Stimulated activated naive CD8-positive, alpha-beta T cell treated with anti-CD3 and anti-CD28 coated beads, Interleukin-15, Interleukin-2, amounts not matched to agents 100 U/mL and 50 U/mL, for 24 hours (primary cell): ENCODE measurements at regions not wholly inside any gene's neighbourhood (a gene's known extent, or its start where the extent isn't known, plus 50 kb on each side); places are given as distances from the start of the nearest gene placed in this dataset.
A peak's percentile ranks its signal among the peaks of the same experiment; 100 is the strongest.

Experiments
- ATAC-seq: fragments of 150-1000 bp; cut with Tn5 transposase; one replicate; pipeline ENCODE4 v1.10.0; 2021
- DNase-seq: peaks from one replicate; pipeline ENCODE4 v3.0.0; 2021

DNA sequence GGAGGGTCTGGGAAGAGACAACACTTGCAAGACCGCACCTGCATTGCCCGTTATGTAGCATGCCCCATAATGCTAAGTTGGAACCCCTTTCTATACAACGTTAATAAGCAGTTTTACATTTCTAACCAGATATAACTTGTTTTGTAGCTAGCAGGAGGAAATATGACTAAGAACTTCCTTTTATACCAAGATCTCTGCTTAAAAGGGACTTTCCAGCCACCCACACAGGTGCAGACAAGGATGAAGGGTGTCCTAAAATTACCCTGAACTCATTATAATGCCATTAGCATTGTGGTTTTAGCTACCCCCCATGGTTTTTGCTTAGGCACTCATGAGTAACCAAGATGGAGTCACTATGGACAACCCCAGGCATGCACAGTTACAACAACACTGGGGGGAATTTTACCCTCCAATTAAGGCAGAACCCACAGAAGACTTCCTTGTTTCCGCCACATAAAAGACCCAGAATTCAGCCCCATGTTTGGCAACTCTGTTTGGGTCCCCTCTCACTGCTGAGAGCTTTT, 362.8 kb downstream of the CBLN2 start:
- peak; percentile 86 for ATAC-seq
- DNase-seq: peak; percentile 5

DNA sequence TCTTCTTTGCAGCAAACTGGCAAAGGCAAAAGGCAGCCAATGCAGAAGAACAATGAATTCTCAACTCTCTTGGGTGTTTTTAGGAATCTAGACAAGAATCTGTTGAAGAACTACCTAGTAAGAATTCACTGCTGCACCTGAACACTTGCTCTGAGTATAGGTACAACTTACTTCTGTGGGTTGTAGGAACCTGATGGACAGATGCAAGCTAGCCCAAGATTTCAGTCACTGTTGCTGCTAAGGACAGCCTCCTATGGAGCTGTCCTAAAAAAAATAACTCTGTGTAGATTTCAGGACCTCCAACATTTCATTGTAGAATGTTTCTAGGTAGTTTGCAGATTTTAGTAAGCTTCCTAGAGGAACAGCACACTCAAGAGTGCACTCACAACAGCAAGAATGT, 363.5 kb downstream of the CBLN2 start:
- no peak for DNase-seq
- no peak for ATAC-seq

GRCh38 chr18:72174972-72175649, 369.0 kb downstream of the CBLN2 start:
- DNase-seq (no peak), ATAC-seq (no peak)

GRCh38 chr18:72171596-72171995, 372.5 kb downstream of the CBLN2 start:
- ATAC-seq (no peak), DNase-seq (no peak)

GRCh38 chr18:72161691-72162090, 382.5 kb downstream of the CBLN2 start:
- ATAC-seq (no peak), DNase-seq (no peak)

DNA sequence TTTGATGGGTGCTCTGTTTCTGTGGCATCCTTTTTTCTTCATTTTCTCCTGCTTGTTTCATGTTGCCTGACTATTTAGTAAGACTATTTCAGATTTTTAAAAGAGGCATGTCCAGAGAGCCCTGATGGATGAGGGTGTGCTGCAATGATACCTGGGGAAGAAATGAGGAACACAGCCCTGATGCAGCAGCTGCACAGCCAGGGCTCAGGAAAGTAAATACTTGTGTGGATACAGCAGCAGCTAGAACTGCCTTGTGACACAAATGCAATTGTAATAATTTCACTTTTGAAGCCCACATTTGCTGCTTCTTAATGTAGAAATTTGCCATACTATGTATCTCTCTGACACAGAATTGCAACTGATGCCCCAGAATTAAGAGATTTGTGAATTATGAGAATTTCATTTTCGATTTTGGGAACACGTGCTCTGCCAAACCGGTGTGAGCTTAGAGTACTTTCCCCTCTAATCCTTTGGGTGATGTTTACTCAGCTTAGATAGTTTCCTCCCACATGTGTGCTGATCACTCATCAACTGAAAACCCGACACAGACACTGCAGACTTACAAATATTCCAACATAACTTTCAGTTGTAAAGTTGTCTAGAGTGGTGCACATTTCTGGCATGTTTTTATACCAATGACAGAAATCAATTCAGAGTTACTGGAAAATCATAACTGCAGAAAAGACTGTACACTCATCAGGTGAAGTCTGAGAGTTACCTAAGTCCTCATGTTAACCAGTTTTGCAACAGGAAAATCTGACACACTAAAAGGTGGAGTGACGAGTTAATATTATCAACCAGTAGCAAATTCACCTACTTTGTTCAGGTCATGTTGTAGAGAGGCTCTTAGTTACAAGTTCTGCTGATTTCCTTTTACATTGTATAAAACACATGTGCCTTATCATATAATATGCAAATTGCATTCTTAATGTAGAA, 383.4 kb downstream of the CBLN2 start:
- no peak for ATAC-seq
- DNase-seq: no peak

- DNase-seq (no peak), ATAC-seq (no peak)
Observed at GRCh38 chr18:72155327-72155726, 388.8 kb downstream of the CBLN2 start.

GRCh38 chr18:72154926-72155325, 389.2 kb downstream of the CBLN2 start:
- no peak for ATAC-seq
- DNase-seq: no peak

DNA sequence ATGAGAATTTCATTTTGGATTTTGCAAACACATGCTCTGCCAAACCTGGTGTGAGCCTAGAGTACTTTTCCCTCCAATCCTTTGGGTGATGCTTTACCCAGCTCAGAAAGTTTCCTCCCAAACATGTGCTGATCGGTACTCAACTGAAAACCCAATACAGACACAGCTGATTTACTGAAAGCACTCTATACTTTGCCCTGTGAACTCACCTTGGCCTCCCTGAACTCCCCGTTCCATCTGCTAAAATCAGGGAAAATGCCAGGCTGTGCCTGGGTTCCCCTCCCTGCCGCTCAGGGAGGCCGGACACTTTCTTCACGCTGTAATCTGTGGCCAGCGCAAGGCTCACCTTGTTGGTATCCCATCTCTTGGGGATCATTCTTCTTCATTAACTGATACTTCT, 391.2 kb downstream of the CBLN2 start:
- ATAC-seq (no peak), DNase-seq (no peak)

DNA sequence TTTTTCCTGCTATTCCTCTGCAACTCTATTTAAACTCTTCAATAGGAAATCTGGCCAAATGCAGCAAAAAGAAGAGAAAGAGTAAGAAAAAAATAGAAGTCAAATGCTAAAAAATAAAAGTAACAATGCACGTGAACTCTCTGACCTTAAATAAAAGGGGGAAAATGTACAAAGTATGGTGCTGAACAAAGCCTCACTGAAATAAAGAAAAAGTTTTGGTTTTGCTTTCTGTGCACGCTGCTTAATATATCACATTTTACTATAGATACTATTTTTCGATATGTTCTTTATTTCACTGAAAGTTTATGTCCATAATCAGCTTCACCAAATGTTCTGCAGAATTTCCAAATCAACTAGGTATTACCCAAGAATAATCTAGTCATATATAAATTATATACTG, 396.3 kb downstream of the CBLN2 start:
- DNase-seq: no peak
- ATAC-seq: no peak

GRCh38 chr18:72140007-72140406, 404.1 kb downstream of the CBLN2 start:
- ATAC-seq (no peak), DNase-seq (no peak)

DNA sequence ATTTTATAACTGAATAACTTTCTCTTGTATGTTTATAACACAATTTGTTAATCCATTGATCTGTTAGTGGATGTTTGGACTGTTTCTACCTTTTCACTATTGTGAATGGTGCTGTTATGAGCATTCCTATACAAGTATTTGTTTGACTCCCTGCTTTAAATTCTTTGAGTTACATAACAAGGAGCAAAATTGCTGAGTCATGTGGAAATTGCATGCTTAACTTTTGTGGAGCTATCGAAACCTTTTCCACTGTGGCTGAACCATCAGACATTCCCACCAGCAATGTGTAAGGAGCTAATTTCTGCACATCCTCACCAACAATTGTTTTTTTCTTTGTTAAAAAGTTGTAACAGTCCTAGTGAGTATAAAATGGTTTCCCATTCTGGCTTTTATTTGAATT, 415.5 kb downstream of the CBLN2 start:
- DNase-seq: no peak
- no peak for ATAC-seq

DNA sequence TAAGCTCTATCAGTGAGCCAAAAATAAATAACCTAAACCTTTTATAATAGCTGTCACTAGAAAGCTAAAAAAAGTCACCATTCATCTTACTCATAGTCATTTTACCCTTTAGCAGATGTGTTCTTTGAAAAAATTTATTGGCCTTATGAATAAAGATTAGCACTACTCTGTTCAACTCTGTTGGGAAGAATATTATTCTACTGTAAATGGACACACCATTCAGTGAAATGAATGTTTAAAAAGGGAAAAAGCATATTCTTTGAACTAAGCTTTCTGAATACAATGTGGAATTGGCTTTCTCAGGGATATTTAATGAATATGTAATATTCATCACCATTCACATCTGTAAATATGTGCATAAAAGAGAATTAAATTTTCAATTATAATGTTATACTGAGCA, 422.0 kb downstream of the CBLN2 start:
- DNase-seq (no peak), ATAC-seq (no peak)

DNA sequence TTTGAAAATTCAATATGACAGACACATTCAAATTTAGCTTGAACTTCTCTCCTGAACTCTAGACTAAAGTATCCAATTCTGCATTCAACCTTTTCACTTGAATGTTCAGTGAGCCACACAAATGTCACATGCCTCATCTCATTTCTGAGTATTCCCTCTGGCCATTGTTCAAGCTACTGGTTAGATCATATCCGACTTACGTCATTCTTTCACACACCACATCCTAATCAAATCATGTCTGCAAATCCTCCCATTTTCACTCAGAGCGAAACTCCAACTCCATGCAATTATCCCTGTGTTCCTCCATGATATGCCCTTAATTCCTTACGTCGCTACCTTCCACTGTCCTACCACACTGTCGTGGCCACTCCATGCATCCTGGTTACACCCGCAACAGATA, 425.1 kb downstream of the CBLN2 start:
- DNase-seq (no peak), ATAC-seq (no peak)

DNA sequence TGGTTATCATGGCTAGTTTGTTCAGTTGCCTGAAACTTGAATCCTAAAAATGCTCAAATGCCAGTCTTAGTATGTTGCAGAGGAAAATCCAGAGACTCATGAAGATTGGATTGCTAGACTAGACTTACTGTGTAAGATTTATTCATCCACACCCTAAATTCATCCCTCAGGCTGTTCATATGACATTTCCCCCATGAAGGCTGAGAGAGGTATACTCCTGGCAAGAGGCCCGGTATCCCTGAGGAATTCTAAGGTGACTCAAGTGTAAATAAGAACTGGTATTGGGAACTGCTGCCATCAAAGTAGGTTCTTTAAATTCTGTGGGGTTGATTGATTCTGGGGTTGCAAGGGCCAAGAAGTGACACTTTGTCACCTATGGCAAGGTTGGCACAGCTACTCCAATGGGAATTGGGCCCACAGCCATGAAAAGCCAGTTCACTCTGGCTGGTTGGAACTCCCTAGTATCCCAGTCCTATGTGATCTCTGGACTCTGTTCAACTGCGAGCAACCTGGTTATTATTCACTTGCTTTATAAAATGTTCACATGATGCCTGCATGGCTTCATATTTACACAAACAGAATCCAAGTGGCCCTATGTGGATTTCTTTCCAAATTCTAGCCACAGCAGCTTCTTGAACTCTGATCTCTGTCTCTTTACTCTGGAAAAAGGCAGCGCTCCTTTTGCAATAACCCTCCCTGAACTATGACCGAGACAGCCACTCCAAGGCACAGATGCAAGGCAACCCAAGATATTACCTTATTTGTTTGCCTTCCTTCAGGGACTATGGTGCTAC, 429.1 kb downstream of the CBLN2 start:
- no peak for ATAC-seq
- DNase-seq: no peak

DNA sequence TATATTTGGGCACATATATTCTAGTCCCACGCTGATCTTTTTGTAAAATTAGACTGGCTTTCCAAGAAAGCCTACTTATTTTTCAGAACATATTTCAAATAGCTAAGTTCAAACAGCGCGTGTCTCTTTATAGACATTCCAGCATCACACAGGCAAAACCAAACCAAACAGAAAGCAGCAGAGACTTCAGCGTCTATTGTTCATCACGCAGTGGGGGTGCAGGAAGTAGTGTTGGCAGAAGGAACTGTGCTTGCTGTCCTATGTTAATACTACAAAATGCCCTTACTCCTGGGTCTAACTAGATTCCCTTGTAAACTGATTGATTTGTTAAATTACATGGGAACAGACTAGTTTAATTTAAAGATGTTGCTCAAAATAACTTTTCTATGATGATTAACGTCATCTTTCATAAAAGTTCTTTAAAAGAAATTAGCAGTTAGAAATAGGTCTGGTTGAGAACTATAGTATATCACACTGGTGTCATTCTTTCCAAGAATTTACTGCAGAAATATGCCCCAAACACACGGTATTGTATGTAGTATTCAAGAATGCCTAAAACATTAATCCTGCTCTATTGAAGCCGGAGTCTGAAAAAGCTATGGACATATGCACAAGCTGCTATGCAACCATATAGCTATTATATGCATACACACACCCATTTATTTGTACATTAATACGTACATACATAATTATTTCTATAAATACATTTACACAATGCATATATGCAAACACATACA, 436.3 kb downstream of the CBLN2 start:
- DNase-seq (no peak), ATAC-seq (no peak)

DNA sequence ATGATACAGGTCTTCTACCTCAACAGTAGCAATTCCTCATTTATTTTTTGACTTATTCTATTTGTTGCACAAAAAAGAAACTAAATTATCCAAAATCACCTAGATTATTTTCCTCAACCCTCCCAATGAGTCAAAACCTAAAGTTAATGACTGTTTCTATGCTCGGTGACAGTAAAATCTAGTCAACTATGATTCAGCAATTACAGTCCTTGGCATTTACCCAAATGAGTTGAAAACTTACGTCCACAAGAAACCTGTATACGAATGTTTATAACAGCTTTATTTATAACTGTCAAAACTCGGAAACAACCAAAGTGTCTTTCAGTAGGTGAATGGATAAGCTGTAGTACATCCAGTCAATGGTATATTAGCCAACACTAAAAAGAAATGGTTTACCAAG, 439.3 kb downstream of the CBLN2 start:
- no peak for ATAC-seq
- no peak for DNase-seq

DNA sequence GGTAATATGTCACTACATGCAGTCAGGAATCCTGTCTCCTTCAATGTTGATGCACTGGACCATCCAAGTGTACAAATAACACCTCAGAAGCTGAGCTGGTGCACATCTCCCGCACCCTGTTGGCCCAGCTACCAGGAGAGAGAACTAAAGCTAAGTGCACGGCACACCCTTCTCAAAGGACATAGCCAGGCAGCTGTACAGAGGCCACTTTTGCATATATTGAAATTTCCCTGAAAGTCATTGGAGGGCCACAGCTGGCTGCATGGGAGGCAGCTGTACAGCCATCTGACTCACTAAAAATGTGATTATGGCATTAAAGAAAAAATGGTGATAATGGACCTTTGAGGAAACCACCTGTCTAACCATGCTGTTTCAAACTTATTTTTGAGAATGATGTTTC, 441.7 kb downstream of the CBLN2 start:
- no peak for ATAC-seq
- DNase-seq: no peak

GRCh38 chr18:72100465-72101004, 443.6 kb downstream of the CBLN2 start:
- no peak for DNase-seq
- ATAC-seq: no peak

- DNase-seq (no peak), ATAC-seq (no peak)
Observed at GRCh38 chr18:72091369-72091768, 452.8 kb downstream of the CBLN2 start.

DNA sequence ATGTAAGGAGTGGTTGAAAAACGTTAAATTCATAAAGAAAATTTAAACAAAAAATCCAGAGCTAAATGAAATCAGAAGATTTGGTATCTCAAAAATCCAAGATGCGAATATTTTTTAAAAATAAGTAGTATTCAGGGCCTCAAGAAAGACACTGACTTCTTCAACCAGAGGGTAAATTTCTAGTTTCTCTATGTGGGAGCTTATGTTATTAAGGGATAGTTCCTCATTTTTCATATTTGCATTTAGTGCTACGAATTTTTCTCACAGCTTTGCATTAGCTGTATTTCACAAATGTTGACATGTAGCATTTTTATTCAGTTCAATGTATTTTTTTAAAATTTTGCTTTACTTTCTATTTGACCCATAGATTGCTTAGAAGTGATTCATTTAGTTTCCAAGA, 454.7 kb downstream of the CBLN2 start:
- no peak for ATAC-seq
- no peak for DNase-seq

- DNase-seq: no peak
- no peak for ATAC-seq
Observed at GRCh38 chr18:72086421-72086820, 457.7 kb downstream of the CBLN2 start.
